Type B pancreatic cell (in vitro differentiated cells): ENCODE measurements at regions not wholly inside any gene's neighbourhood (a gene's known extent, or its start where the extent isn't known, plus 50 kb on each side); places are given as distances from the start of the nearest gene placed in this dataset.

ENCODE experiments used
- DNase-seq: peaks from one replicate; pipeline ENCODE4 v3.0.0; 2021; ENCODE audit warnings: mixed read lengths; ENCODE audit not compliant: unreplicated experiment; ENCODE audit errors: extremely low spot score
- H3K27ac Mint-ChIP-seq: 2 replicates; pipeline ENCODE4 v1.8.0; 2021; ENCODE audit warnings: mild to moderate bottlenecking, mixed read lengths
- H3K27me3 Mint-ChIP-seq: 2 replicates; pipeline ENCODE4 v1.8.0; 2021; ENCODE audit warnings: mixed read lengths
- H3K36me3 Mint-ChIP-seq: 2 replicates; pipeline ENCODE4 v1.8.0; 2021; ENCODE audit warnings: mixed read lengths
- H3K4me1 Mint-ChIP-seq: one replicate; pipeline ENCODE4 v1.8.0; 2021; ENCODE audit warnings: mixed read lengths; ENCODE audit not compliant: unreplicated experiment
- H3K4me3 Mint-ChIP-seq: 2 replicates; pipeline ENCODE4 v1.8.0; 2021; ENCODE audit warnings: mild to moderate bottlenecking, mixed read lengths
- H3K9me3 Mint-ChIP-seq: 2 replicates; pipeline ENCODE4 v1.8.0; 2021; ENCODE audit warnings: mixed read lengths
- CTCF ChIP-seq: fragments of 200-600 bp; sonication (generic); conservative IDR thresholded peaks from 2 replicates; pipeline ENCODE4 v1.5.0; 2021; ENCODE audit warnings: antibody characterized with exemption, mild to moderate bottlenecking

- no peak for DNase-seq
- Mint-ChIP-seq H3K4me3 (no peak overlapping the region), H3K27ac (no peak overlapping the region), H3K27me3 (no peaks in the 10 kb centered on the region), H3K4me1 (no peaks in the 10 kb centered on the region), H3K9me3 (no peaks in the 10 kb centered on the region), H3K36me3 (no peaks in the 10 kb centered on the region)
- TF ChIP-seq CTCF = no peak
Measured at GRCh38 chr15:97600190-97600589, 360.3 kb upstream of the ARRDC4 start.

GRCh38 chr15:97604677-97605076, 355.8 kb upstream of the ARRDC4 start:
- DNase-seq = no peak
- no peak for TF ChIP-seq CTCF
- Mint-ChIP-seq H3K9me3 (no peaks in the 10 kb centered on the region), H3K36me3 (no peaks in the 10 kb centered on the region), H3K27ac (no peak overlapping the region), H3K4me1 (no peaks in the 10 kb centered on the region), H3K27me3 (no peaks in the 10 kb centered on the region), H3K4me3 (no peak overlapping the region)

GRCh38 chr15:97615114-97615513, 345.4 kb upstream of the ARRDC4 start:
- Mint-ChIP-seq H3K4me1 (no peaks in the 10 kb centered on the region), H3K27me3 (no peaks in the 10 kb centered on the region), H3K36me3 (no peaks in the 10 kb centered on the region), H3K4me3 (no peak overlapping the region), H3K9me3 (peaks cover 4% of the 10 kb centered on the region), H3K27ac (no peak overlapping the region)
- TF ChIP-seq CTCF = no peak
- no peak for DNase-seq

GRCh38 chr15:97623091-97623661, 337.3 kb upstream of the ARRDC4 start:
- Mint-ChIP-seq H3K4me1 (no peaks in the 10 kb centered on the region), H3K27ac (no peak overlapping the region), H3K4me3 (no peak overlapping the region), H3K27me3 (peaks cover 4% of the 10 kb centered on the region), H3K9me3 (no peaks in the 10 kb centered on the region), H3K36me3 (no peaks in the 10 kb centered on the region)
- TF ChIP-seq CTCF = no peak
- DNase-seq = no peak

- Mint-ChIP-seq H3K36me3 (no peaks in the 10 kb centered on the region), H3K27me3 (peaks cover 4% of the 10 kb centered on the region)
Measured at GRCh38 chr15:97627634-97628033, 332.9 kb upstream of the ARRDC4 start.

More at GRCh38 chr15:97627634-97628033, 332.9 kb upstream of the ARRDC4 start:
- Mint-ChIP-seq H3K9me3 (no peaks in the 10 kb centered on the region), H3K4me3 (no peak overlapping the region), H3K4me1 (no peaks in the 10 kb centered on the region), H3K27ac (no peak overlapping the region)
- no peak for TF ChIP-seq CTCF
- DNase-seq = no peak
